GM21367 (cell line): ENCODE measurements at regions not wholly inside any gene's neighbourhood (a gene's known extent, or its start where the extent isn't known, plus 50 kb on each side); places are given as distances from the start of the nearest gene placed in this dataset.

Experiments
- ATAC-seq: cut with Tn5 transposase; IDR thresholded peaks from one replicate; pipeline ENCODE4 v1.9.1; 2021; ENCODE audit not compliant: unreplicated experiment

GRCh38 chr22:25508761-25509321 is 55.6 kb upstream of the GRK3 start:
- no peak for ATAC-seq

DNA sequence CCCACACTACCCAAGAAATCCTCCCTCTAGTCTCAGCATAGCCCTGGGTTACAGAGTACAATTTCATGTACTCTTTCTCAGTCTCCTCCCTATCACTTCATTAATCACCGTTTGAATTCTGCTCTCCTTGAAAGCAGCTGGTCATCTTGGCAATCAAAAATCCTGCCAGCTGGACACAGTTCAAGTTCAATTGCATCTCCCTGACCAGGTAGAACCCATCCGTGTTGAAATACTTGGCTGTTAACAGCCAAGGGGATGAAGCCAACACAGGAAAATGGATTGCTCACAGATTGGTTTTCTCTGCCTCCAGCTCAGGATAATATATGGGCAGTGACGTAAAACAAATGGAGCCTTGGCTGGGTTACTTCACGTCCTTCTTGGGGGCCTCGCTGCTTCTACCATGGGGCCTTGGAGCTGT is 55.1 kb upstream of the GRK3 start:
- no peak for ATAC-seq

DNA sequence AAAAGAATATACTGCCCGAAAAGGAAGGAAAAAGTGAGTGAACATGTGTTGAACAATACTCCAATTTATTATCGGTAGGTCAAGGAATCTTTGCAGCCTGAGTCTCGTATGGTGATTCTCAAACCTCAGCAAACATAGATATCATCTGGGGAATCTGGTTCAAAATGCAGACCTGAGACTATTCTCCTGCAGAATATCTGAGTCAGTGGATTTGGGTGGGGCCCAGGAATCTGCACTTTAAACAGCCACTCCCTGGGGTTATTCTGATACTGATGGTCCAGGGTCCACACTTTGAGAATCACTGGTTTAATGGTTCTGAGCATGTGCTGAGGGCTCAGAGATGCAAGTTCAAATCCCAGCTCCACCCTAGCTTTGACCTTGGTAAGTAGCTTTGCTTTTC is 53.6 kb upstream of the GRK3 start:
- no peak for ATAC-seq

DNA sequence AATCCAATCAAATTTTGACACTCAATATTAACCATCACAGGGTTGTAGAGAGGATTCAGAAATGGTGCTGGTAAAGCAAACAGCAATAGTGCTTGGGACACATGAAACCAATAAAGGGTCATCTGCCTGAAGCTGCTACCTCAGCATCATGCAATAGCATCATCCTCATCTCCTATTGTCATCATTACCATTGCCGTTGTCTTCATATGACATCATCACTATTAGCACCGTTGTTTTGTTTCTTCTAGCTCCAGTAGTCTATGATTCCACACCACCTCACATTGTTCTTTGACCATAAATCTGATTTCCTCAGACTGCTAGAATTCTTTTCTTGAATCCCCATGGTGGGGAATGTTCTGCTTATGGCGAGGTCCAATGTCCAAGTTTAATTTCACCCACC is 52.8 kb upstream of the GRK3 start:
- no peak for ATAC-seq

DNA sequence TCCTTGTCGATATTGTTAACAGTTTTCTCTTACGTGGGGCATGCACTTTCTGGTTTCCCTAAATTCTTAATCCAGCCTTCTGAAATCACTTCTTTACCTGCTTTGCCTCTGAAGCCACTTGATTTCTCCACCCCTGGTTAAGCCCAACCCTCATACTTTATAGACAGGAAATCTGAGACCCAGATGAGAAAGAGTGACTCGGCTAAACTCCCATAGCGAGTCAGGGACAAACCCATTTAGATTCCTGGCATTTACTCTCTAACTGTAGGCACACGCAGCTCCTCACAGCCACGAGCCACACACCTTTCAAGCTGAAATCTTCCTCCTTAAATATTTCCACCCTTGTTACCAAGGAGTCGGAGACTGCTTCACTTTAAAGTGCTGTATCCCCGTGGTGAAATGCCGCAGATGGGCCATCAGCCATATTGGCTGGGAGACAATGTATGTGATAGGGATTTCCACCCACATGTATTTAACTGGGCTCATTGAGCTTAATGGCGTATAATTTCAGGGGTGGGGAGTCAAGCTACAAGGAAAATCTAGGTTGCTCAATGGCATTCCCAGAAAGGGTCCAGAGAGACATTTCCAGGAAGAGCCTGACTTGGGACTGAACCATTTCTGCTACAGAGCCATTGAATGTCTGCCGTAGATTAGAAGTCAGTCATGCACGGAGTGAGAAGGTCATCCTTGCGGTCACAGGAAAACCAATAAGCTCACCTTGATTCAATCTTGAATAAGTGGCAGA is 49.9 kb upstream of the GRK3 start:
- no peak for ATAC-seq
